ENCODE measurements at regions not wholly inside any gene's neighbourhood (a gene's known extent, or its start where the extent isn't known, plus 50 kb on each side); places are given as distances from the start of the nearest gene placed in this dataset.

DNA sequence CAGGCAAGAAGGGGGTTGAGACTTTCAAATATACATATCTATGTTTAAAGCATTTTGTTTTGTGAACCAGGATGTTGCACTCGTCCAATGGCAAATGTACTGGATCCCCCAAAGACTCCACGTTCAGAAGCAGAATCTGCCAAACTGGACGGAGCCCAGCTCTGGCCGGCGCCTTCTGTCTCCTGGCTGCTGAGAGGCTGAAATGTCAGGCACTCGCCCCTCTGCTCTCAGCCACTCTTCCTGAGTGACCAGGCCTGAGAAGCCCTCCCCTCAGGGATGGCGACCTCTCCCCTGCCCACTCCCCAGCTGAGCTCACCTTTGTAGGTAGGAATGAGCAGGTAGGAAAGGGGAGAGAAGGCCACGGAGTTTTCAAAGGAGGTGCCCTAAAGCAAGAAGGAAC, 187.5 kb upstream of the FOXF1 start:
- no peak for DNase-seq (ENCODE audit: low spot score)

DNA sequence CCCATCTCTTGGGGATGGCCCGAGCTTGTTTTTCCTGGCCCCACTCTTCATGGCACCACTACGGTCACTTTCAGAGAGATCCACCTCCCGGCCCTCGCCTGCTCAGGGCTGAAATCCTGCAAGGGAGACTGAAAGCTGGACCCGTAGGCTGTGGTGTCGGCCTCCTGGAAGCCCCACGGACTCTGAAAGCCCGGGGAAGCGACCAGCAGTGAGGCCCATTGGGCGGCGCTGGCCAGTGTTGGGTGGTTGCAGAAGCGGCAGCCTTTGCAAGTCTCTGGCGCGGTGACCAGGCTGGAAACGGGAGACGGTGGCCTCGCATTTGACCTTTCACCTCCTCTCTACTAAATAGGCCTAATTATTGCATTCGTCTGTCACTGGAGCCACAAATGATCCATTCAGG, 186.0 kb upstream of the FOXF1 start:
- no peak for DNase-seq (ENCODE audit: low spot score)

DNA sequence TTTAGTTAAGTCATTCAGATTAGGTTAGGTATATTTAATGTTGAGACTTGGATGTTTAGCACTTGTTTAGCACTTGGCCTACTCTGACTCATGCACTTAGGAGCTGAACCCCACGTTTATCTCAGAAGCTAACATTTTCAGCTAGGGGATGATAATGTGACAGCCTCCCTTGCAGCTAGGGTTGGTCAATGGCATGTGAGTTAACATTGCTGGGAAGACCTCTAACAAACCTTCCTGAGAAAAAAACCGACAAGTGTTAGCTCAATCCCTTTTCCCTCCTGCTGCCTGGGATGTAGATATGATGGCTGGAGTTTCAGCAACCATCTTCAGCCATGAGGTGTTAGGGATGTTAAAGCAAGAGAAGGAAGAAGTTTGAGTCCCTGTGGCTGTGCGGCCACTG, 185.0 kb upstream of the FOXF1 start:
- DNase-seq (ENCODE audit: low spot score): no peak

DNA sequence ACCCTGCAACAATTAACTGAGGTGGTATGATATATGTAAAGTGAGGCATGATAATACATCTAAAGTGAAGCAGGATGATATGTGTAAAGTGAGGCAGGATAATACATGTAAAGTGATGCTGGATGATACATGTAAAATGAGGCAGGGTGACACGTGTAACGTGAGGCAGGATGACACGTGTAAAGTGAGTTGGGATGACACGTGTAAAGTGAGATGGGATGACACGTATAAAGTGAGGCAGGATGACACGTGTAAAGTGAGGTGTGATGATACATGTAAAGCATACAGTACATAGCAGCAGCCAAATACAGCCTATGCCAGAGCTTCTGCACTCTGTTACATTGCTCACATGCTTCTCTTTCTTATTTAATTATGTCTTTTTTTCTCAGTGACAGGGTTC, 184.4 kb upstream of the FOXF1 start:
- no peak for DNase-seq (ENCODE audit: low spot score)

DNA sequence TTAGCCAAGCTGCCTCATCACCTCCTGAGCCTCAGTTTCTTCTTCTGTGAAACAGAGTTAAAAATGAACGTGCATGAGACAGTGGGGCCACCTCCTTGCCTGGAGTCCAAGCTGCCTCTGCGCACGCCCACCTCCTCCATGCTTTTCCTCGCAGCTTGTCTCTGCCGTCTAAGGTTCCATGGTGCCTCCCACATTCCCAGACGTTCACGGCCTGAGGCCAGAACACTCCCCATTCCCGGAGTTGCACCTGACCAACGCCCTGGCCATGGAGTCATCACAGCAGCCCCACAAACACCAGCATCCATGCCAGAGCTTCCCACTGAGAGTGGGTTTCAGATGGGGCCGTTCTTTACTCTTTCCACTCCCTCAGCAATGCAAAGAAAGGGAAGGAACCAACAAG, 183.0 kb upstream of the FOXF1 start:
- DNase-seq (ENCODE audit: low spot score): no peak

DNA sequence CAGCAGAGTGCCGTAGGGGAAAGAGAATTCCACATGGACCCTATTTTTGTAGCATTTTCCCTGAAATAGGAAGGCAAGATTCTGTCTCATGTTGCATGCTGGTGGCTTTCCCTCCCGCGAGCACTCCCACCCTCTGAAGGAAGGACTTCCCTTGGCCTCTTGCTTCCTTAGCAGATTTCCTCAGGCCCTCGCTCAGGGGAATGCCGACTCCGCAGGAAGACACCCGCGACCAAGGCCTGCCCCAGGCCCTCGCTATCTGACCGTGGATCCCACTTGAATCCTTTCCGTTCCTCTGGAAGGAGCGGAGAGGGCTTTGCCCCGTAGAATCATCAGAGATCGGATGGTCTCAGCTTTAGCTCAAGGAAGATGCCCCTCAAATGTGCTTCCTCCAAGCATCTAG, 179.4 kb upstream of the FOXF1 start:
- no peak for DNase-seq (ENCODE audit: low spot score)

DNA sequence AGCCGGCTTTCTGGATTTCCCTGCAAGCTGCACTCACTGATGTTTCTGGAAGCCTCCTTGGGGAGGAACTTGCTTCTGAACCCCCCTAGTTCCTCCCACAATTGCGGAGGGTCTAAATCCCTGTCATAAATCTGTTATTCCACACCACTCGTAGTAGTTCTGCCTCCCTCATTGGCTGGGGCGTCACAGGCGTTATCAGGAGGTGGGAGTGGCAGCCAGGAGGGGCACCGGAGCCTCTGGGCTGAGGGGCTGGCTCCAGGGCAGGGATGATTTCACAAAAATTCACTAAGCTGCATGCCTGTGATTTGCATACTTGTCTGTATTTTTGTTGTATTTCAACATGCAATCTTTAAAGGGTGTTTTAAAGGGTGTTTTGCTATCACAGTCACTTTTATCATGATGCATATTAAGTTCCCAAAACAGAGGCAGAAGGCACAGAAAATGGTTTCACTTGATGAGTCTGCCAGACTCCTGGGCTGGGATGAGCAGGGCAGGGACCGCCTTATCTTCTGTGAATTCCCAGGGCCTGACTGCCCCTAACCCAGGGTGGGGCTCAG, 176.2 kb upstream of the FOXF1 start:
- DNase-seq (ENCODE audit: low spot score): no peak

DNA sequence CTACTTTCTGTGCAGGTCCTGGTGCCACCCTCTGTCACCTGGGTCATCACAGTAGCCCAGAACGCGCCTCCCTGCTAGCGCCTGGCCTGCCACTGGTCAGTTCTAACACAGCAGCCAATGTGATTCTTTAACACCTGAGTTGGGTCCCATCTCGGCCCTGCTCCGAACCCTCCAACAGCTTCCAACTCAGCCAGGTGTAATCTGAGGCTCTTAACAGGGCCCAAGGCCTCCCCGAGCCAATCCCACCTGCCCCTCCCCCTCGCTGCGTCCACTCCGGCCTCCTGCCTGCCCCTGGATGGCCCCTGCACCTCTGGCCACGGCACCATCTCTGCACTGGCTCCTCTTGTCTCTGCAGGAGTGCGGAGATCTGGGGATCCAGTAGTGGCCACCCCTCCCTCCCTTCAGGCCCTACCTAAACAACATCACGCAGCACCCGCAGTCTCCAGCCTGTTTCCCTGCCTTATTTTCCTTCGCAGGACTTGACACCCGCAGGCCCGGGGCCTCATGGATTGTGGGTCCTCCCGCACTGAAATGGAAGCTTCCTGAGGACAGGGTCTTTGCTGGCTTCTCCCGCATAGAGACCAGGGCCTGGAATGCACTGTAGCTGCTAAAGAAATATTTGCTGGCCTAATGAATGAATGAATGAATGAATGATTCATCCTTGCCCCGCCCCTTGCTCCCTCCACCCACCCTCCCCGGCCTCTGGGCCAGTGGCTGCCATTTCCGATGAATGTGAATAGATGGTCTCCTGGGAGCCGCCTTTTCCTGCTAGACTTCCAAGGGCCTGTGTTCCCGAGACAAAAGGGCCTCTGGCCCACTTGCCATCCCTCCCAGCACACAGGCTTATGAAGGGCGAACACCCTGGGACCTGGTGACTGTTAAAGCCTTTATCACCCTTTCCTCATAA, 174.8 kb upstream of the FOXF1 start:
- no peak for DNase-seq (ENCODE audit: low spot score)

DNA sequence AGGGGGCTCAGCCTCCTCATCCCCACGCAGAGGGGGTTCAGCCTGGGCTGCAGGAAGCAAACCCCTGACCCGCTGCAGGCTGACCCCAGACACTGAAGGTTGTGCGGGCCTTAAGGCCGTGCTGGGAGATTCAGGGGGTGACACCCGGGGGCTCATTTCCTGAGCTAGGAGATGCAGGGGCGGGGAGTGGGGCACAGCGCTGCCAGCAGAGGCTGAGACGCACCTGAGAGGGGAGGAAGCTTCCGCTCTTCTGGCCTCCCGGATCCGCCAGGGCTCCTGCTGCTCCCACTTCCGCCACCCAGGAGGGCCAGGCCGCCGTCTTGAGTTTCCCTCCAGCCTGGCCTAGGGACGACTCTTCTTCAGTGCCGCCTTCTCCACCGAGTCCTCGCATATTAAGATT, 173.2 kb upstream of the FOXF1 start:
- no peak for DNase-seq (ENCODE audit: low spot score)

DNA sequence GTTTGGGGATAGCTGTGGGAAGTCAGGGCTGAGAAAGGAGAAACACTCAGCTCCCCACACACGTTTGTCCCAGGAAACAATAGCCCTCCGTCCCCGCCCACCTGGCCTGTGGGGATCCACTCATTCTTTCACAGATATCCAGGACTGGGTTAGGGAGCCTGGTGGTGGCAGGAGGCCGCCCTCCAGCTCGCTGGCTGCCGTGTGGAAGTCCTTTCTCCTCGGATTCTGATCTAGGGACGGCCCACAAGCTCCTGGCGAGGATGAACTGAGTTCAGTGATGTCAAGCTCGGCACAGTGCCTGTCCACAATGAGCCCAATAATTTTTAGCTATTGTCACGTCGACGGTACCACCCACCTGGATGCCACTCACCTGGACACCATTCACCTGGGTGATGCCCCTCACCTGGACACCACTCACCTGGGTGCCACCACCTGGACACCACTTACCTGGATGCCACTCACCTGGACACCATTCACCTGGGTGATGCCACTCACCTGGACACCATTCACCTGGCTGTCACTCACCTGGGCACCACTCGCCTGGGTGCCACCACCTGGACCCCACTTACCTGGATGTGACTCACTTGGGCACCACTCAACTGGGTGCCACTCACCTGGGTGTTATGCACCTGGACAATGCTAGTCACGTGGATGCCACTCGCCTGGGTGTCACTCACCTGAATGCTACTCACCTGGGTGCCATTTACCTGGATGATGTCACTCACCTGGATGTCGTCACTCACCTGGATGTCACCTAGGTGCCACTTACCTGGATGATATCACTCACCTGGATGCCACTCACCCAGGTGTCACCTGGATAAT, 172.5 kb upstream of the FOXF1 start:
- no peak for DNase-seq (ENCODE audit: low spot score)

DNA sequence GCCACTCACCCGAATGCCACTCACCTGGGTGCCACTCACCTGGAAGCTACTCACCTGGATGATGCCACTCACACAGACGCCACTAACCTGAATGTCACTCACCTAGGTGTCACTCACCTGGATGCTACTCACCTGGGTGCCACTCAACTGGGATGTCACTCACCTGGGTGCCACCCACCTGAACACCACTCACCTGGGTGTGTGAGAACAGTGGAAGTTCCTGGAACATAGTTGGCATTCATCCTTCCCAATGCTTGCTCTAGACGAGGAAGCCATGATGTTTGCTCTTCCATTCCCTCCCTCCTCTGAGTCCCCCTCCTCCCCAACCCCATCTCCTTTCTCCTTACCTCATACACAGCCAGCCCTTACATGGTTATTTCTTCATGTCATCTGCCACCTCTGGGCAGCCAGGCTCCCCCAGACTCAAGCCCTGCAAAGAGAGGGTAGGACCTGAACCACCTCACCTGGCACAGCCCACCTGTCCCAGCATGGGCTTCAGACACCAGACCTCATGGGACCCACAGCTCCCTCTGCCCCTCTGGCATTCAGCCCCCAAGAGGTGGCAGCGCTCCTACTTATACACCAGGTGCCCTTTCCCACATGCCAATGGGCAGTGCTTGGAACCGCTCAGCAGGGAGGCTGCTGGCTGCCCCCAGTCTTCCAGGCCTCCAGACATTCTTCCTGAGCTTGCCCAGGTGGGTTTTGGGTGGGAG, 171.8 kb upstream of the FOXF1 start:
- no peak for DNase-seq (ENCODE audit: low spot score)

DNA sequence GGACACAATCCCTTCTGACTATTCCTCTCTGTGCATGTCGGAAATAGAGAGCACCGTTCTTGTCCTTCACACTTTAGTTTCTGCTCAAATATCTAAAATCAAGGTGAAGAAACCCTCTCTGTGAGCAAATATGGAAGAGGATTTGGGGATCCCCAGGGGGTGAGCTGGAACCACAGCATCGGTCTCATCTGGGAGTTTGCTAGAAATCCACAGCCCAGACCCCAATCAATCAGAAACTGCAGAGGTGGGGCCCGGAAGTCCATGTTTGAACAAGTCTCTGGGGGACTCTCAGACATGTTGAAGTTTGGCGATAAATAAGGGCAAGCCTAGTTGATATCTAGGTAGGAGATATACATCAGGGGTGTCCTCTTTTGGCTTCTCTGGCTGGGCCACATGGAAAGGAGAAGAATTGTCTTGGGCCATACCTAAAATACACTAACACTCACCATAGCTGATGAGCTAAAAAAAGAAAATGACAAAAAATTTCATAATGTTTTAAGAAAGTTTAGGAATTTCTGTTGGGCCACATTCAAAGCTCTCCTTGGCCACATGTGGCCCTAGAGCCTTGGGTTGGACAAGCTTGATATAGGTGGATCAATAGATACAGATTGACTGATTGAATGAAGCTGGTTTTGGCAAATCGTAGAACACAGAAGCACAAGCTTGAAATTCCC, 168.0 kb upstream of the FOXF1 start:
- no peak for DNase-seq (ENCODE audit: low spot score)

DNA sequence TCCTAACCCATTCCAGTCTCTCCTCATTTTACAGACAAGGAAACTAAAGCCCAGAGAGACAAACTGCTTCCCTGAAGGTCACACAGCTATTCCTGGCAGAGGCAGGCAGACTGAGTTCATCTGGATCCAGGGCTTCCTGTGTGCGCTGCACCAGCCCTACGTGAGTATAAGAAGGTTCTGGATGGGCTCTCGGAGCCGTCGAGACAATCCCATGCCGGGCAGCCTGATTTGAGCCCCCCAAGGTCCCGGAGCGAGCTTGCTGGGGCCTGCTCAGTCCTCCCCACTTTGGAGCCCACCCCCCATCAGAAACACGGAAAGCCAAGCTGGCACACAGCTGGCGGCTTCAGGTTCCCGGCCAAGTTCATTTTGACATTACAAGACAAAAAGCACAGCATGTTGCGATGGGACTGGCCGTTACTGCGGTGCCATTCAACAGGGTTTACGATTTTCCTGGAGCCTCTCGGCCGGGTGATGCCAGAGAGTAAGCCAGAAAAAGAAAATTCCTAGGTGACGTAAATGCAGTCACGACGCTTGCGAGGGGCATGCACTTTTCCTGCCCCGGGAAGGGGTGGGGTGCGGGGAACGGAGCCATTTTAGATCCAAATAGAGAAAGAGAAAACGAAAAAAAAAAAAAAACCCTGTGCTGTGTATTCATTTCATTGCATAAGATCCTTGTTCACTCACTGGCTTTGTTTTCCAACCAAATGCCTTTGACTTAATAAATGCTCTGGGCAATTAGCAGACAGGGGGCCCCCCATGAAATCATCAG, 167.1 kb upstream of the FOXF1 start:
- DNase-seq (ENCODE audit: low spot score): no peak

DNA sequence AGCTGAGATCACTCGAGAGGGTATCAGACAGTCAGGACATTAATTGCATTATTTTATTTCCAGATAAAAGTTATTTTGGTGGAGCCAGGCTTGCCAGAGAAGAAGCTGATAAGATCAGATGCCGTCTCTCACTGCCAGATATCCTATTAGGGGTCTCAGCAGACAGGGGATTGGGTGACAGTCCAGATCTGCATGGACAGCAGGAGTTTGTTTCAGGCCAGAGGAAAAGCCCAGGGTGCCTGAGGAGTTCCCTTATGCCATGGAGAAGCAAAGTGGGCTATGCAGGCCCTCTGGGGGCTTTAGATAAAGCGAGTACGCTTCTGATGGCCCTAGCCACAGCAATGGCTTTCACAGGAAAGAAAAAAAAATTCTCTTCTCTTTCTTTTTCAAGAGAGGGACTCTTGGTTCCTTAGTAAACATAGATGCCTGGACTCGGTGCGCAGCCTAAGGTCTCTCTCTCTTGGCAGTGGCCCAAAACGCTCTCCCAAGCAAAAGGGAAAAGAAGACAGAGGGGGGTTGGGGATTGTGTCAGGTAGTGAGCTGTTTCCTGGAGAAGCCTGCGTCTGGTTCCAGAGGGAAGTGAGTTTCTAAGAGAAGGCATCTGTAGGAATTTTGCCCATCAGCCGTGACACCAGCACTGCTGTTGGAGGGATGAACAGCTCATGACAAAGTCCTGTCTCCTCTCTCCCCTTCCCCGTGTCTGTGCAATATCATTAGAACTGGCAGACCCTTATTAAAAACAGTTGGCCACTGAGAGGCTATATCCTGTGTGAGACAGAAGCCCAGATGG, 166.3 kb upstream of the FOXF1 start:
- no peak for DNase-seq (ENCODE audit: low spot score)

DNA sequence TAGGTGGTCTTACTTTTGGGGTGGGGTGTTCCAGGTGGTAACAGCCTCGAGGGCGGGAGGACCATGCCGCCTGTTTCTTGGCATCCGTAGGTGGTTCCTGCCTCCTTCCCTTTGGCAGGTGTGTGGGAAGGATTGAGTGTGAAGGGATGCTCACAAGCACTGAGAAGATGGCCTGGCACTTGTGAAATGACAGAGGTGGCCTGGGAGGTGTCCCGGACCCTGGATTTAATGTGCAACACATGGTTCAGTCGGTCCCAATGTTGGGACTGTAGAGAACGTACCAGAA, 165.8 kb upstream of the FOXF1 start:
- no peak for DNase-seq (ENCODE audit: low spot score)

DNA sequence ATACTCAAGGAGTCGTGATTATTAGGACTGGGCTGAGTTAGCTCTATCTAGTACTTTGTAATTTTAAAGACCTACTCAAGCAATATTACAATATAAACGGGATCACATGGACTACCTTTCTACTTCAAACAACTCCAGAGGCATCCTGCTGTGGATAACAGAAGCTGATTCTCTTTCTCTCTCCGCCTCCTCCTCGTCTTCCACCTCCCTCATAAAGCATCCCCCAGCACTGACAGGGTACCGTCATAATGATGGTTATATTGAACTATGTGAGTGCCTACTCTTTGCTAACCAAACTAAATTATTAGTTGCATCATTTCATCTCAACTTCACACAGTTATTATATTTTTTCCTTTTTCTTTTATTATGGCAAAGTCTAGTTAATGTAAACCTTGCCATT, 165.4 kb upstream of the FOXF1 start:
- no peak for DNase-seq (ENCODE audit: low spot score)

DNA sequence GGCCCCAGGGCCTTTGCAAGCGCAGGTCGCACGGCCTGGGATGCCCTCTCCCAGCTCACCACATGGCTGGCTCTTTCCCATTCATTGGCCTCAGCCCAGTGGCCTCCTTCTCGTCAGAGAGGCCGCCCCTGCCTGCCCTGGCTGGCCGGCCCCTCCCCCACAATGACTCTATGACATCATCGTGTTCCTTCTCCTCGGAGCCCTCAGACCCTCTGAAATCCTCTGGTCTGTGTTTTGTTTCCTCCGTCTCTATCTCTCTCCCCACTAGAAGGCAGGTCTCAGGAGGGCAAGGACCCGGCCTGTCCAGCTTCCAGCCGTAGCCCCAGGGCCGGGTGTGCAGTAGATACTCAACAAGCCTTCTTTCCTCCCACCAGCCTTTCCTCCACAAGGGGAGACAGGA, 164.8 kb upstream of the FOXF1 start:
- DNase-seq (ENCODE audit: low spot score): no peak

DNA sequence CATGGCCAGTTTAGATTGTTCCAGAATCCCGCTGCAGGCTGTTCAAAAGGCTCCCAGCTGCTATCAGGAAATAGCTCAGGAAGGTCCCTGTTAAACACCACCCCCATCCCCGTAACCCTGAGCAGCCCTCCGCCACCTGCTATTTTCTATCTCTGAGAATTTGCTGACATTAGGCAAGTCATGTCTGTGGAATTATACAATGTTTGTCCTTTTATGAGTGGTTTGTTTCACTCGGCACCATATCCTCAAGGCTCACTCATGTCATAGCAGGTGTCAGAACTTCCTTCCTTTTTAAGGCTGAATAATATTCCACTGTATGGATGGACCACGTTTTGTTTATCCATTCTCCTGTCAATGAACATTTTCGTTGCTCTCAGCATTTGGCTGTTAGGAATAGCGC, 164.3 kb upstream of the FOXF1 start:
- no peak for DNase-seq (ENCODE audit: low spot score)

DNA sequence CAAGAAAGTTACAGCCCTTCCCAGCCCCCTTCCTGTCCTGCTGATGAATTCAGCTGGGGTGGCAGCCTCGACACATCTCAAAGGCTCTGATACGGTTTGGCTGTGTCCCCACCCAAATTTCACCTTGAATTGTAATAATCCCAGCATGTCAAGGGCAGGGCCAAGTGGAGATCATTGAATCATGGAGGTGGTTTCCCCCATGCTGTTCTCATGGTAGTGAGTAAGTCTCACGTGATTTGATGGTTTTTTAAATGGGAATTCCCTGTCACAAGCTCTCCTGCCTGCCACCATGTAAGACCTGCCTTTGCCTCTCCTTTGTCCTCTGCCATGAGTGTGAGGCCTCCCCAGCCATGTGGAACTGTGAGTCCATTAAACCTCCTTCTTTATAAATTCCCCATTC, 163.2 kb upstream of the FOXF1 start:
- no peak for DNase-seq (ENCODE audit: low spot score)

DNA sequence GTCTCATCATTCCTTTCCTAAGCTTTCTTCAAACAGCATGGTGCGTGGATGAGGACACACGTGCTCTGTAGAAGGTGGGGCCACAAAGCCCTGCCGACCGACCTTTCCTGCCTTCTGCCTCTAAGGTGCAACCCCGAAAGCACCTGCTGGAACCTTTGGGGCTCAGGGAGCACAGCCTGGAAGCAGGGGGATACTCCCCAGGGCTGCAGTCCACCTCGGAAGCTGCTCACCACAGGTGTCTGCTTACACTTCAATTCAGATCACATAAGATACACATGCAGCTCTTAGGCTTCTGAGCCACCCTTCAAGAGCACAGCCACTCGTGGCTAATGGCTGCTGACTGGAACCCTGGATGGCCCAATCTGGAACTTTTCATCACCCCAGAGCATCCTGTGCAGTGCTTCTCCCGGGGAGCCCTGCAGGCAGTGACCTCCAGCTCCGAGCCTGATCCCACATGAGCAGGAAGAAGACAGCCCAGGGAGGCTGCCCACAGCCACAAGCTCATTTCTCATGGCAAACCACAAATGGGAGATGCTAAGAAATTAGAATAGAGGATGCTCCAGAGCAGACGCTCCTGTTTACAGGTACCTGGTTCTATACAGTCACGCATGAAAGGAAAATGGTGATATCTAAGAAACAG, 162.3 kb upstream of the FOXF1 start:
- no peak for DNase-seq (ENCODE audit: low spot score)

Data from CD4-positive, alpha-beta T cell treated with Interleukin-6 at 100 ng/mL for 8 hours (primary cell).